Colon (tissue), 2 donors: ENCODE measurements at regions not wholly inside any gene's neighbourhood (a gene's known extent, or its start where the extent isn't known, plus 50 kb on each side); places are given as distances from the start of the nearest gene placed in this dataset.
A peak's percentile ranks its signal among the peaks of the same experiment; 100 is the strongest.

Experiments
- FAIRE-seq: peaks from 2 replicates; lab custom pipeline; 2012; peaks lifted over from hg19 to GRCh38; lab: Jason Lieb, UNC
- donor health status: control.
- donor health status: control.

DNA sequence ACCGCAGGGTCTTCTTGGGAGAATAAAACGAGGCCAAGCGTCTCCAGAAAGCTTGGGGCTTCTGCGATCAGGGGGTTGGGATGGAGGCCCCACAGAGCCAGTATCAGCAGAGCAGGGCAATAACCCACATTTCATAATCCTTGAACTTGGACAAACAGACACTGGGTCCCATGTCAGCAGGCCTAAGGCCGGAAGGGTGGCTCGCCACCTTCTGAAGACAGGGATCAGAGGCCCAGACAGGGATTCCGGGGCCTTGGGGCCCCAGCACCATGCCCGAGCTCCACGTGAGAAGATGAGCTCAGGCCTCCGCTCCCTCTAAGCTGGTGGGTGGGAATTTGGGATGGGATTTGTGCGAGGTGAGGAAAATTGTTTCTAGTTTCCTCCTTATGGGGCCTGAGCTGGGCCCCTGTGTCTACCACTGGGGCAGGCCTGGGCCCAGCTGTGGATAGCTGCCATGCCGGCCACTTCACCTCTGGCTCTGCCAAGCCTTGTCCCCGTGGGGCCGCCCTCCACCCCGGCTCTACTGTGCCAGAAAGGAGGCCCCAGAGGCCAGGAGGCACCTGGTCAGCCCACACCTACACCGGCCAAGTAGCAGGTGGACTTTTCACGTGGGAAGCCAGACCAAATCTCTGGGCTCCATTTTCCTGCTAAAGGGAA is 67.2 kb upstream of the DLK1 start:
- FAIRE-seq: no peak

DNA sequence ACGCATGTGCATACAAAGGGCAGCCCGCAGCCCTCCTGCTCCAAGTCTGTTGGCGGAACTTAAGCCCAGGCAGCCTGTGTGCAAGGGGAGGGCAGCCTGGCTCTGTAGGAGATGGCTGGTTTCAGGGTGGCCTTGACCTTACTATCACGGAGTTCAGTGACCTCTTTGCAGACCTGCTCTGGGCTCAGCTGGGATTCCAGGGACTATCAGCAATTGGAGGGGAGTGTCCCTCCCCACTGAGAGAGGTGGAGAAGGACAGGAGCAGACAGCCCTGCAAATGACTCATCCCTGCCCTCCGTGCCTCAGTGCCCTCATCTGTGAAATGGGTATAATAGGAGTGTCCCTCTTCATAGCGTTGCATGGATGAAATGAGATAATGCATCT is 66.2 kb upstream of the DLK1 start:
- no peak for FAIRE-seq

DNA sequence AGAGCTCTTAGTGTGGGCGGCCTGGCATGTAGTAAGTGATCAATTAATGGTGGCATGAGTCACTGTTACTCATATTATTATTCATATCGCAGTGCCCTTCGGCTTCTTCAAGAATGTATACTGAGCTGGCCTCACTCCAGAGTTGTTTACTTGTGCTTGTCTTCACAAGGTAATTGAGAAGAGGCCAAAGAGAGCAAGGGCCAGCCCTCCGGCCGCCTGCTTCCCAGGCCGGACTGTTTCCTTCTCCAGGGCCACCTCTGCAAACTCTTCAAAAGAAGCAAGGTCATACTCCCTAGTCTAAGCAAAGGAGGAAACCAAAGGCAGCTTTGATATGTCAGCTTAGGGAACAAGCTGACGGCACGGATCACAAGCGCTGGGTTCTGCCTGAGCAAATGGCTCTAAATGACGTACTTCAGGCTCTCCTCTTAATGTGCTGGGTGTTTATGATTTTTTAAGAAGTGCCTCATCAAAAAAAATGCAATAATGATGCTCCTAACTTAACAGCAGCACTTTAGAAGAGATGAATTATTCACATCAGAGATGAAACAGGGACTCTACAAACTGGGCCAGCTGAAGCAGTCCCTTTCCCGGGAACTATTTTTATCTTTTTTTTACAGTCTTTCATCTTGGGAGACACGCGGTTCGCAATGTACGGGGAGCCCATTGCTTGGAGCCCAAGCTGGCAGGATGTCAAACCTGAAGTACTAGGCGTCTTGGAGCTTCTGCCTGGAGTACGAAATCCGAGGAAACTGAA is 65.6 kb upstream of the DLK1 start:
- FAIRE-seq: no peak

DNA sequence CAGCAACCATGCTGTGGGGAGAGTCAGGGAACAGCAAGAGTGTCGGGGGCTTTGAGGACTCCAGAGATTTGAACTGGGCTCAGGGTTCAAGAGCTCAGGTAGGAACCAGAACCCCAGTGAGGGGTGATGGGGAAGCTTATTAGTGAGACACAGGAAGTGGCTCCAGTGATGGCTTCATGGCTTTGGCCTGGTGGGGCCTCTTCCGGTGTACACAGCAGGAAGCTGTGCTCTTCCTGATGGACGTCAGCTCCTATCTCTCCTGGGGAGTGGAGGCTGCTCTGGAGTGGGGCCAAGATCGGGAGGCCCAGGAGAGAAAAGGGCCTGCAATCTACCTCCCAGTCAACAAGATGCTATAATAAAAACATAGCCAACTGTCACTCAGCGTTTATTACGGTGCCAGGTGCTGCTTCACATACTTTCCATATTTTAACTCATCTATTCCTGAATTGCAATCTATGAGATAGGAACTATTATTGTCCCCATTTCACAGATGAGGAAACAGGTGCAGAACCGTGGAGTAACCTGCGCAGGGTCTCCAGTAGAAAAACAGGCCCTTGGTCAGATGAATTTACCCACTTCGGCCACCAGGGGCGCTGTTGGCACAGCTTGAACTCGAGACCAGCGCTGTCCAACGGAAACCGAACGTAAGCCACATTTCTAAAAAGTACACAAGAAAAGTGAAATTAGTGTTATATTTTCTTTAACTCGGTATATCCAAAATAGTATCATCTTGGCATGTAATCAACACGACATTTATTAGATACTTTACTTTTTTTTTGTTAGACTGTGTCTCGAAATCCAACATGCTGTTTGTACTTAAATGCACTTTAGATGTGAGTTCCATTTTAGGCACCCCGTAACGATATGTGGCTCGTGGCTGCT is 63.6 kb upstream of the DLK1 start:
- peak; percentile 14 for FAIRE-seq

DNA sequence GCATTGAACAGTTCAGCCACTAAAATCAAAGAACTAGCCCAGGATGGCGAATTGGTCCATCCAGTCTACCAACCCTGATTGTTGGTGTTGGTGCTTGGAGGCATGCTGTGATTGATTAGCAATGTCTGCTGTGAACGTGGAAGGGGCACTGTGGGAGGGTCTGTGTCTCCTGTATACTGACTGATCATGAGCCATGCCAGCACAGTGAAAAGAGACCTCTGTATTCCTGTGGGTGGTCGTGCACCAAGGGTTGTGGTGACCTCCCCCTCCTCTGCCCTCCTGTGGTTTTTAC is 63.0 kb upstream of the DLK1 start:
- FAIRE-seq: no peak

DNA sequence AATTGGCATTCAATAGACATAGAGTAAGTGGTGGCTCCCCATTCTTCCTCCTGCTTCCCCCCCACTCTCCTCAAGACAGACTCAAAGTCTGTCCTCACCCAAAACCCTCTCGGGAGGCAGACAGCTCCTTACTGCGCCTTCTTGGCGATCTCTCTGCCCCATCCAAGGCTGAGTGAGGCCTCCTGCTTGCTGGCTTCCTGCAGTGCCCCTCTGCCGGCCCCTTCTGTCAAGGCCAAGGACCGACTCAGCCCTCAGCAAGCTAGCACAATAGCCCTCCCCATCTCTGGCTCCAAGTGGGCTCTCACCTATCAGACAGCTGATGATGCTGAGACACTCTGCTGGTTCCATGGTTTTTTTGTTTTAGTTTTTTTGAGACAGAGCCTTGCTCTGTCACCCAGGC is 62.5 kb upstream of the DLK1 start:
- FAIRE-seq: no peak

DNA sequence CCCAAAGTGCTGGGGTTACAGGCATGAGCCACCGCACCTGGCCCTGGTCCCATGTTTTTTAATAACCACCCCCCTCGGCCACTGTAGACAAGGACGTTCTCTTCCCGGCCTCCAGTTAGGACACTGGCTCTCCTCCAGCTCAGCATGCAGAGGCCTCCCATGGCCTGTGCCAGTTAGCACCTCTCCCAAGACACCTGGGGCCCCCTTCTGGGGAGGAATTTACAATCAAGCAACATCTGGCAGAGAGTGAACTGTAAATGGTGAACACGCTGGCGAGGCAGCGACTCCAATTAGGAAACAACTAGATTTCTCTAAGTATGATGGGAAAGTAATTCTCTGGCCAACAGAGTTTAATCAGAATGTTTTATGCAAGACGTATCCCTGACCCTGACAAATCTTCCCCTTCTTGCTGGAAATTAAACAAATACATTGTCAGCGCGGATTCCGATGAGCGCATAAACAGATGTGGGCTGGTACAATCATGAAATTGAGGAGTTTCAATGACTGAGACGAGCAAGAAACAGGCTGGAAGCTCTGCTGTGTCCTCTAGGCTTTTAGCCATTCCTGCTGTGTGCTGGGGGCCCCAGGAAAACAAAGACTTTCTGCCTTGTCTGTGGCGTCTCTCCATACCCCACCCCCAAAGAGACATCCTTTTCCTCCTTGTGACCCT is 61.7 kb upstream of the DLK1 start:
- FAIRE-seq: no peak

DNA sequence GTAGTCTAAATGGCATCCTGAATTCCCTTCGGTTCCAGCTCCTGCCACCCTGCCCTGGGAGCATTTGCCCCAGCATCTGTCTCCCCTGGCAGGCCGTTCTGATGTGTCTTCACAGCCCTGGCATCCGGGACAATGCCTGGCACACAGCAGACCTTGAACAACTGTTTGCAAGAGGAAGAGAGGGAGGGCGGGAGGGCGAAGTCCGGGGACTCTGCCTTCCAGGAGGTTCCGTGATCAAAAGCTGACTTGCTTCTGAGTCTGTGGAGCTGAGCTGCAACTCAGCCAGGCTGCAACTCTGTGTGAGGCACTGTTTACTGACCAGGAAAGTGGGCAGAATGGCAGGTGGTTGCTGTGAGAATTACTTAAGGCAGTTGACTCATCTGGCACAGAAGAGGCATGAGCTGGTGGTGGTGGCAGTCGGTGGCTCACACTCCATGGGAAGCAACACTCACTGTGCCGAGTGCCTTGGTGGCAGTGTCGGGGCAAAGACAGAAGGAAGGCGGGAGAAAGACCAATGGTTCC is 61.1 kb upstream of the DLK1 start:
- no peak for FAIRE-seq

DNA sequence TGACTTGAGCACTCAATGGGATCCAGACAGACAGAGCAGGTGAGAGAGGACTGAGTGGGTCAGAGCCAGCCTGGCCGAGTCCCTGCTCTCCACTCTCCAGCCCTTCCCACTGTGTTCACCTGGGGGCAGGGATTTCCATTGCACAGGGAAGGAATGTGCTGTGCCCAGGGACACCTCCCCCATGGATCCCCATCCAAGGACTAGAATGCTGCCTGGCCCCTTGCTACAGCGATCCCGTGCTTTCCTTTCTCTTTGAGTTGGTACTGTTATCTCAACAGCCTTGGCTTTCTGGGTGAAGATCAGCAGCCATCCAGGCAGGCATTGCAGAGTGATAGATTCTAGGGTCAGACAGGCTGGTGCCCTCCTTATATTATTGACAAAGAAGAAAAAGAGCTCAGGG is 60.3 kb upstream of the DLK1 start:
- no peak for FAIRE-seq

DNA sequence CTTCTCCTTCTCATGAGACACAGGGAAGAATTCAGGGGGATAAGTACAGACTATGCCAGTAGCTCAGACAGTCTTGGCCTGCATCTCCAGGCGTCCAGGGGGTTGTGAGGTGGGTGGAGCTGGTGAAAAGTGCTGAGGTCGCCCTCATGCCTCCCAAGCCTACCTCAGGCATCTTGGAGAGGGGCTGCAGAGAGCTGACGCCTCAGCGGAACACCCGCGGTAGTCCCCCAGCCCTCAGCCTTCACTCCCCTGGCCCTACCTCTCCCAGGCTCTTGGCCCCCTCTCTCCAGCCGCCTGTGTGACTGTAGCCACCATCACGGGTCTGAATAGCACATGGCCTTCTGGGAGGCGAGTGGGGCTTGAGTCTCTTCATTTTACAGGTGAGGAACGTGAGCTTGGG is 59.8 kb upstream of the DLK1 start:
- no peak for FAIRE-seq

DNA sequence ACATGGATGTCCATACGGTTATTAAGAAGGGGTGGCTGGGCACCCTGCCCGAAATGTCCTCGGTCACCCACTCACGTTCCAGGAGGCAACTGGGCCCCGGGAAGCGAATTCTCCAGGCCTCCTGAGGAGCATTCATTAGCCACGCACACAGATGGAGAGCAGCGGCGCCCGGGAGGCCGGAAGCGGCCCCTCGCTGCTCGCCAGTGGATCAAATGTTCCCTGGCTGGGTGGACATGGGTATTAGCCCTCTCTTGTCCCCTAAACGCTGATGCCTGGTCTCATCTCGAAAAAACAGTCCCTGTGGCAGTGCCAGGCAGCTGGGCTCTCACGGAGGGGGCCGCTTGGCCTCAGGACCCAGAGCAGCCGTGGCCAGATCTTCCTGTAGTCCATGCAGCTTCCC is 59.0 kb upstream of the DLK1 start:
- no peak for FAIRE-seq

DNA sequence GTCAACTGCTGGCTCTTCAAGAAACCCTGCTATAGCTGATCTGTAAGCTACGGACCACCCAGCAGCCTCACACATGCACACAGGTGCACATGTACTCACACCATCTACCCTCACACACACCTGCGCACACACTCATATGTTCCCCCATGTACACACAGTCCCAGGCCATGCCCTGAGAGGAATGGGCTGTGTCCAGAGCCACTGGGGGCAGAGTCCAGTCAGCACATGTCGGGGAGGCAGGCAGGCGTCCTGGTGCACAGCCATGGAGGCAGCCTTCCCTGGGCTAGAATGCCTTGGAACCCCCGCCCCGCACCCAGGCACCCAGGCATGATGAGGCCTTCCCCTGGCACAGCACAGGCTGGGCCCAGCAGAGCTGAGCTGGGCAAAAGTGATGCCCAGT is 58.3 kb upstream of the DLK1 start:
- FAIRE-seq: no peak

DNA sequence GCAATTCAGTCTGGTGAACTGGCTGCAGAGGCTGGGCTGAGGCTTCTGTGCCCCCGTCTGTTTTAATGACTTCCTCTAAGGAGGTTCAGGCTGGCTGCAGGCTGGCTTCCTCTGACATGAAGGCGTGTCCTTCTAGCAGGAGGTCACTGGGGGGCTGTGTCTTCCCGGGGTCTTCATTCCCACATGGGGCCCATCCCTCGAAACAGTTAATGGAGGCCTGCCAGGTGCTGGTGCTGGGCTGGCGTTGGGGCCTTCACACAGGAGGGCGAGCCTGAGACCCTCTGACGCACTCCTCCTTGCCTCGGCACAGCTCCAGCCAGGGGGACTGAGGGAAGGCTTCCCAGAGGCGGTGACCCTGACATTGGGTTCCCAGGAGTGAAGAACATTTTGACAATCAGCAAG is 57.7 kb upstream of the DLK1 start:
- no peak for FAIRE-seq

DNA sequence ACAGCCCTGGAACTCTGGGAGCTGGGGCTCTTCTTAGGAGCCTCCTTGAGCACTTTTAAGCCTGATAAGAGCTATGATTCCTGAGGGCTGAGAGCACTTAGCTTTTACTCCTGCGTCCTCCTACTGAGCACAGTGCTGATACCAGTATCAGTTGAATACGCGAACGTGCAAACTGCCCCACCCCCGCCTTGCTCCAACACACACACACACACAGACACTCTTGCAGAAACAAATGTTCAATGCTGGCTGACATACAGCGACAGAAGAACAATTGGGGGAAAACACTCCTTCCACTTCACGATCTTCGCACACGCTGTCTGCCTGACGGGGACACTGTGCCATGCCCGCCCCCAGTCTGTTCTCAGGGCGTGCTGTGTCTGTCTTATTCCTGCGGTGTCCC is 57.2 kb upstream of the DLK1 start:
- no peak for FAIRE-seq

DNA sequence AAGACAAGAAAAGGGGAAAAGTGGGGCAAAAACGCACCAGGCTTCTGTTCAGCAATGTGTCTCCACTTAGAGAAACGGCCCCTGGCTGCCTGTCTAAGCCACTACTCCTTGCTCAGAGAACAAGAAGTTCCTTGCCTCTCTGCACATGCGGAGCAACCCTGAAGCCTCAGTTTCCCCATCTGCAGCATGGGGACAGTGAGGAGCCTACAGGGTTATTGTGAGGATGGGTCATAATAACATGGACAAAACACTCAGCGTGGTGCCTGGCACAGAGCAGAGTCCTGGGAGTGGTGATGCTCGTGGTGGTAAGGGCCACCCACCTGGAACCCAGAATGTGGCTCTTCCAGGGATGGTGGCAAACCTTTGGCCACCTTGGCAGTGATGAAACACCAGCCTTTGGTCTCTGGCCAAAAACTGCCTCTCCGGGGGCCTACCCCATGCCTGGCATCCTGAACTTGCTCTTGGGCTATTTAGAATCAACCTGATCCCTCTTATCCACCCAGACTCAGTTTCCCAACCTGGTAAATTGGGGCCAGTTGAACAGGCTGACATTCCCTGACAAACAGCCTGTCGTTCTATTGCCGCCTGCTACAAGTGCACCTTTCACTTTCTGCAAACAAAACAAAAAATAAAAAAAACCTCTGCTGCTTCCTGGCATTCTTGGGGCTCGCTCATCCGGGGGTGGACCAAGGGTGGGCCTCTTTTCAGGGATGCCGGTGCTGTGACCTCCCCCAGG is 56.5 kb upstream of the DLK1 start:
- FAIRE-seq: no peak

DNA sequence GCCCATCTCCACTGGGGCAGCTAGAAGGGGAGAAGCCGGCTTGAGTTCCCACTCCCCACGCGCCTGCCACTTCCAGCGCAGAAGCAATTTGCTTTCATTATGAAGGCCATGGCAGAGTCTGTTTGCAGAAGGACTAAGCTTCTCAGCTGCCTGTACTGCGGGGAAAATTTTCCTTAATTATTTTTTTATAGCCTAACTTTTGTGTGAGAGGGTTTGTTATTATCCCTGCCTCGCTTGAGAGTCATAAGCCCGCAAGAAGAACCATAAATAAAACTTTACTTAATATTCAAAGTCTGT is 56.0 kb upstream of the DLK1 start:
- FAIRE-seq: no peak

DNA sequence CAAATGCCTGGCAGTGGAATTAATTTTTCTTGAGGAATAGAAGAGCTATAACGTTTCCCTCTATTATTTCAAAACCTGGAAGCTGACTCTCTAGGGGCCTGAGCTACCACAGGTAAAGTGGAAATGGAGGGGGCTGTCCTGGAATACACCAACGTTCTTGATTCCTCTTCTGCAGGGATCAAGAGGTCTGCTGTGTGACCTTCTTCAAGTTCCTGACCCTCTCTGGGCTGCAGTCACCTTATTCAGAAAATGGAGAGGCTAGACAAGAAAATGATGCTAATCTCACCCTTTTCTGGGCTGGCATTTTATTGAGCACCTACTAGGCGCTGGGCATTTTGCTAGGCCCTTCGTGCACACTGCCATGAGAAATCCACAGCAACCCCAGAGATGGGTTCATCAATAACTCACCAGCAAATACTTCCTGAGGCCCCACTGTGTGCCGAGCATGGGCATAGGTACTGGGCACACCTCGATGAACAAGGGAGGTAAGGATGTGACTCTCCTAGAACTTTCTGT is 55.2 kb upstream of the DLK1 start:
- FAIRE-seq: no peak

DNA sequence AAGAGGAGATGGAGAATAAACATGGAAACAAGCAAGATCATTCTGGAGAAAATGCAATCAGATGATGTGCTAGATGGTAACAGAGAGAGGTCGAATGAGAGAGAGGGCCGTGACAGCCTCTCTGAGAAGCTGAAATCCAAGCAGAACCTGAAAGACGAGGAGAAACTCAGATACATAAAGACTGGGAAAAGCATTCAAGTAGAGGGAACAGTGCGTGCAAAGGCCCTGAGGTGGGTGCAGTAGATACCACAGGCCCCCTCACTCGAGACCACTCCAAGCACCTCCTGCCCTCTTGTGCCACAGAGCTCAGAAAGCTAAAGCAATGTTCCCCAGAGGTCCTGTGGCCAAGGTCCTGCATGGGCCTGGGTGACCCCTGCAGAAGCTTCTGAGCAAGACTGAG is 54.8 kb upstream of the DLK1 start:
- no peak for FAIRE-seq

DNA sequence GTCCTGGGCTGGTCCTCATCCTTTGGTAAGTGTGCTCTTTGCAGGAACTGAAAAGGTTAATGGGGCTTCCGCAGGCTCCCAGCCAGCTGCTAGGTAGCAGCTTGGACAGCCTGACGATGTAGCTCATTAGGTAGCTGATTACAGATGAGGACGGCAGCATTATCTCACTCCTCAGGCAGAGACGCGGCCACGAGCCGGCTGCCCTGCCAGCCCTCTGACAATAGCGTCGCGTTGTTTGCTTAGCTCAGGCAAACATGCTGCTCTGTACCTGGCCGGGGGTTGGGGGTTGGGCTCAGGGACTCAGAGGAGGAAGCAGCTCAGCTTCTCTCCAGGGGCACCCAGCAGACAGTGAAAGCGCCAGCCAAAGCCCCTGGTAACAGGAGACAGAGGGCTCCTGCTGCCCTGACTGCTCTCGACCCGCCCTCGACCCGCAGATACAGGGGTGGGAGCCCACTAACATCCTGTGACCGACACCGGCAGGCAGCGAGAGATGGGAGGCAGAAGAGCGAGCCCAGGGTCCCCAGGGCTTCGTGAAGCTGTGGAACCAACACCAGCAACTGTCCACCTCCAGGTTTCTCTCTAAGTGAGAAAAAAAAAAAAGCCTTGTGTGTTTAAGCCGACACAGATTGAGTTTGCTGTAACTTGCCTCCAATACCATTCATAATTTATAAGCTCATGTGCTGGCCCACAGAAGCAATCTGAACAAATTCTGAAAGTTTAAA is 53.4 kb upstream of the DLK1 start:
- no peak for FAIRE-seq

DNA sequence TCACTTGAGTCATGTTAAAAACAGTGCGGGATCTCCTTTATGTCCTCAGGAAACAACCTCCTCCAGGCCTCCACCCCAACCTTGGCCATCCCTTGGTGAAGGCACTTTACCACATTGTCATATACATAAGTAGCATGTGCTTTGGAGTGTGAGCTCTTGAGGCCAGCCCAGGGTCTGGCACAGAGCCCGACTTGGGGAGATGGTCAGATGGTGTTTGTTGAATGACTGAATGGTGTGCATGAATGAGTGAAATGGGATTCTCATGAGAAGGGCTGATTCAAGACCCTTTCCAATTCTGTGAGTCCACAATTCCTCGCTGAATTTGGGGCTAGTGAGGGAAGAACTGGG is 52.9 kb upstream of the DLK1 start:
- no peak for FAIRE-seq

DNA sequence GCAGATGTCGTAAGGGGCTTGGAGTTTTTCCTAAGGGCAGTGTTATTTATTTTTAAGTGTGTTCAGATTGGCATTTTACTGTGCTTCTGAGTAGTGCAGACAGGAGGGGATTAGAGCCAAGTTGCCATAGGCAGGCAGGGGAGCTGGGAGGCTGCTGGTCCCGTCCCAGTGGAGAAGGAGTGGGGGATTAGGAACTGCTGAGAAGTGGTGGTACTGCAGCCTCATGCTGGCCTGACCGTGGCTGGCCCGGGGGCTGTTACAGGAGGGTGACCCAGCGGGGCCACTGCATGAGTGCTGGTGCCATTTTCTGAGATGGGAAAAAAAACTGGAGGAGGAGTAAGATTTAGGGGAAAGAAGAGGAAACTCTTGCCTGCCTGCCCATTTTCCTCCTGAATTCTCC is 52.3 kb upstream of the DLK1 start:
- FAIRE-seq: no peak
